OCI-LY1 (cell line): ENCODE measurements at regions not wholly inside any gene's neighbourhood (a gene's known extent, or its start where the extent isn't known, plus 50 kb on each side); places are given as distances from the start of the nearest gene placed in this dataset.

Experiments
- H2AFZ ChIP-seq: fragments of 200-600 bp; sonication (generic), shearing (Covaris generic); 2 replicates; pipeline ENCODE4 v1.6.0; 2014; ENCODE audit warnings: antibody characterized with exemption, mild to moderate bottlenecking, low read length
- H3F3A ChIP-seq: fragments of 200-600 bp; sonication (generic), shearing (Covaris generic); 2 replicates; pipeline ENCODE4 v1.6.0; 2014; ENCODE audit warnings: mild to moderate bottlenecking, antibody characterized with exemption, low read length, moderate library complexity; ENCODE audit not compliant: insufficient read depth
- H3K27ac ChIP-seq: fragments of 200-600 bp; sonication (generic); 2 replicates; pipeline ENCODE4 v1.5.1; 2014; ENCODE audit warnings: low read length, mixed run types, mild to moderate bottlenecking, low read depth; ENCODE audit not compliant: poor library complexity, severe bottlenecking
- H3K27me3 ChIP-seq: fragments of 200-600 bp; sonication (generic); 2 replicates; pipeline ENCODE4 v1.6.0; 2014; ENCODE audit warnings: antibody characterized with exemption, mild to moderate bottlenecking, low read length, moderate library complexity; ENCODE audit not compliant: insufficient read depth
- H3K36me3 ChIP-seq: fragments of 200-600 bp; sonication (generic); 2 replicates; pipeline ENCODE4 v1.6.1; 2014; ENCODE audit warnings: mild to moderate bottlenecking, antibody characterized with exemption, low read length, moderate library complexity, mixed read lengths; ENCODE audit not compliant: insufficient read depth
- H3K4me1 ChIP-seq: fragments of 200-600 bp; sonication (generic); 2 replicates; pipeline ENCODE4 v1.5.1; 2014; ENCODE audit warnings: mild to moderate bottlenecking, low read length, moderate library complexity; ENCODE audit not compliant: insufficient read depth, severe bottlenecking
- H3K4me2 ChIP-seq: fragments of 200-600 bp; sonication (generic), shearing (Covaris generic); 2 replicates; pipeline ENCODE4 v1.6.1; 2014; ENCODE audit warnings: low read length
- H3K4me3 ChIP-seq: fragments of 200-600 bp; sonication (generic); 2 replicates; pipeline ENCODE4 v1.5.1; 2014; ENCODE audit warnings: low read length, low read depth, mild to moderate bottlenecking, mixed read lengths; ENCODE audit not compliant: poor library complexity, severe bottlenecking
- H3K79me2 ChIP-seq: fragments of 200-600 bp; shearing (Covaris generic); 2 replicates; pipeline ENCODE4 v1.6.1; 2016; ENCODE audit warnings: mixed run types, low read length, mixed read lengths; ENCODE audit not compliant: insufficient read depth
- H3K9ac ChIP-seq: fragments of 200-600 bp; sonication (generic), shearing (Covaris generic); 2 replicates; pipeline ENCODE4 v1.6.1; 2014; ENCODE audit warnings: mild to moderate bottlenecking, low read length, mixed read lengths
- H3K9me2 ChIP-seq: fragments of 200-600 bp; sonication (generic), shearing (Covaris generic); 2 replicates; pipeline ENCODE4 v1.6.1; 2014; ENCODE audit warnings: low read depth, mild to moderate bottlenecking, low read length, mixed read lengths
- H3K9me3 ChIP-seq: fragments of 200-600 bp; shearing (Covaris generic); 2 replicates; pipeline ENCODE4 v1.6.1; 2014; ENCODE audit warnings: low read length, mixed read lengths
- H4K20me1 ChIP-seq: fragments of 200-600 bp; sonication (generic), shearing (Covaris generic); 2 replicates; pipeline ENCODE4 v1.6.0; 2016; ENCODE audit warnings: mild to moderate bottlenecking, low read length; ENCODE audit not compliant: insufficient read depth
- CTCF ChIP-seq: fragments of 200-600 bp; sonication (generic), shearing (Covaris generic); IDR thresholded peaks from 2 replicates; pipeline ENCODE4 v1.5.1; 2017; ENCODE audit warnings: mild to moderate bottlenecking, antibody characterized with exemption, low read length, moderate library complexity, mixed read lengths
- EZH2 ChIP-seq: fragments of 200-600 bp; sonication (generic), shearing (Covaris generic); IDR thresholded peaks from 2 replicates; pipeline ENCODE4 v1.8.0; 2017; ENCODE audit warnings: borderline replicate concordance, mixed run types, mild to moderate bottlenecking, antibody characterized with exemption, low read length, moderate library complexity, mixed read lengths

DNA sequence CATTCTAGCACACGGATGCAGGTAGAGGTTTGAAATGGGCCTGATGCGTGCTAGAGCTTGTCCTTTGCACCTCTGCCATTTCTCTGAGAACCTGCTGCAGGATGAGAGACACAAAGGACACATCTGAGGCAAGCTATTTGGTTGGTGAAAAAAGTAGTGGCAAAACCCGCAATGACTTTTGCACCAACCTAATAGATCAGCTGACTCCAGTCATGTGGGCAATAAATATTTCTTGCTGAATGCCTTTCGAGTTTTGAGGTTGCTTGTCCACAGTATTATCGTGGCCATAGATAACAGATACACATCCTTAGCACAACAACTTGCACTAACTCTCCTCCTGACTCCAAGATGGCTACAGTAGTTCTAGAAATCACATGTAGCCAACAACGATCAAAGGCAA is 57.8 kb upstream of the ZNF423 start:
- Histone ChIP-seq H3K27ac (no peak overlapping the region), H3K9ac (no peak overlapping the region), H3K4me2 (no peak overlapping the region), H3K4me1 (no peaks in the 10 kb centered on the region), H3F3A (no peaks in the 10 kb centered on the region), H2AFZ (no peak overlapping the region), H3K79me2 (no peaks in the 10 kb centered on the region), H3K4me3 (no peak overlapping the region), H3K9me3 (no peaks in the 10 kb centered on the region), H3K9me2 (no peaks in the 10 kb centered on the region), H4K20me1 (no peaks in the 10 kb centered on the region), H3K27me3 (no peaks in the 10 kb centered on the region), H3K36me3 (no peaks in the 10 kb centered on the region)
- TF ChIP-seq CTCF, result no peak
- no peak for TF ChIP-seq EZH2

DNA sequence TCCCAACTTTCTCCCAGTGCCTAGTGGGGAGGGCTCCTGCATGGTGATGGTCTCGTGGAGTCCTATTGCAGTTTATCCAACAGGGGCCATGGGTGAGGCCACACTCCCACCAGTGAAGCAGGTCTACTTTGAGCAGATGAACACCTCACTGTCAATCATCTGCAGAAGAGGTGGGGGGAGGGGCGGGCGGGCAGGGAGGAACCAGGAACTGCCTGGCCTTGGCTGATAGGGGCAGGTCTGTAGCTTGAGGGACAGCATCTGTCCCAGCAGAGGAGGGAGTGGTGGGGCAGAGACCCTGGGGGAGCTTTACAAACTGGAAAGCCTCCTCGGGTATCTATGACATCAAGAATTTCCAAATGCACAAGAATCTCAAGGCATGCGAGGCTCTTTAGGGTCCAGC is 58.7 kb upstream of the ZNF423 start:
- Histone ChIP-seq H3K9me3 (no peaks in the 10 kb centered on the region), H4K20me1 (no peaks in the 10 kb centered on the region), H2AFZ (no peak overlapping the region), H3K4me1 (no peaks in the 10 kb centered on the region), H3K79me2 (no peaks in the 10 kb centered on the region), H3K4me3 (no peak overlapping the region), H3F3A (no peaks in the 10 kb centered on the region), H3K4me2 (no peak overlapping the region), H3K9ac (no peak overlapping the region), H3K9me2 (no peaks in the 10 kb centered on the region), H3K27ac (no peak overlapping the region), H3K27me3 (no peaks in the 10 kb centered on the region), H3K36me3 (no peaks in the 10 kb centered on the region)
- TF ChIP-seq EZH2 (no peak), CTCF (no peak)

DNA sequence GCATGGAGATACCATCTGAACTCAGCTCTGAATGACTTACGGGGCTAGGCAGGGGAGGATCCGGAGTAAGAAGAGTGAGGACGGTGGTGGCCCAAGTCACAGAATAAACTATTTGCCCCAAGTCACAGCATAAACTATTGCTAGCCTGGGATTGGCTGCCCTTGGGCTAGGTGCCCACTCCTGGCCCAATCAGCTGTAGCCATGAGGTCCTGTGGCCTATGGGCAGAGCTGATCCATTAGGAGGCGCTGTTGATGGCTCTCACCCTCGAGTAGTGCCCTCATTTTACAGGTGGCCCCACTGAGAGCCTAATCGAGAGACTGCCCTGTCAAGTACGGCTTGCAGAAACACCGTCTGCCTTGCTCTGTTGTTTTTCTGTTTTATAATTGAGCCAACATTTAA is 62.3 kb upstream of the ZNF423 start:
- no peak overlapping the region for H2AFZ ChIP-seq
- no peak overlapping the region for H3K9ac ChIP-seq
- H3K36me3 ChIP-seq, result no peaks in the 10 kb centered on the region
- no peak overlapping the region for H3K4me3 ChIP-seq
- H3K79me2 ChIP-seq, result no peaks in the 10 kb centered on the region
- no peaks in the 10 kb centered on the region for H4K20me1 ChIP-seq
- TF ChIP-seq EZH2 (no peak), CTCF (peak; percentile 12; the same call in 1 of the 2 replicates)
- H3K9me3 ChIP-seq, result no peaks in the 10 kb centered on the region
- no peaks in the 10 kb centered on the region for H3F3A ChIP-seq
- no peak overlapping the region for H3K27ac ChIP-seq
- no peaks in the 10 kb centered on the region for H3K27me3 ChIP-seq
- no peak overlapping the region for H3K4me2 ChIP-seq
- H3K9me2 ChIP-seq, result no peaks in the 10 kb centered on the region
- H3K4me1 ChIP-seq, result no peaks in the 10 kb centered on the region
